Right kidney (tissue), 1 donor: ENCODE measurements at regions not wholly inside any gene's neighbourhood (a gene's known extent, or its start where the extent isn't known, plus 50 kb on each side); places are given as distances from the start of the nearest gene placed in this dataset.

Experiments used
- DNase-seq: peaks from one replicate; pipeline ENCODE4 v3.0.0-alpha.2; 2016

DNA sequence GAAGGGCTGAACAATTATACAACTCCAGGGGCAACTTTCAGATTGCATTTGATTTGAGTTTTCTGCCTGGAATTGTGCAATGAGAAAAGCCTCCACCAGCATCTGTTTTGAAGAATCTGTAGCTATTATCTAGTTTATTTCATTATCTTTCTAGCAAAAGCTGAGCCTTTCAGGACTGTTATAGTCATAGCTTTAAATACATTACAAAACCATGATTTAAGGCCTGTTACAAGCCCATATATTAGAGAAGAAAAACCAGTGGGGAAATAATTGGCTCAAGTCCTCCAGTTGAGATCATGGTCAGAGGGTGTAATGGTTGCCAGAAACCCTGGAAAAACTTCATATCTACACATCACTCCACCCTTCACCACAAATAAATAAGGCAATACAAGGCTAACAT, 676.2 kb downstream of the HDGFL1 start:
- no peak for DNase-seq

DNA sequence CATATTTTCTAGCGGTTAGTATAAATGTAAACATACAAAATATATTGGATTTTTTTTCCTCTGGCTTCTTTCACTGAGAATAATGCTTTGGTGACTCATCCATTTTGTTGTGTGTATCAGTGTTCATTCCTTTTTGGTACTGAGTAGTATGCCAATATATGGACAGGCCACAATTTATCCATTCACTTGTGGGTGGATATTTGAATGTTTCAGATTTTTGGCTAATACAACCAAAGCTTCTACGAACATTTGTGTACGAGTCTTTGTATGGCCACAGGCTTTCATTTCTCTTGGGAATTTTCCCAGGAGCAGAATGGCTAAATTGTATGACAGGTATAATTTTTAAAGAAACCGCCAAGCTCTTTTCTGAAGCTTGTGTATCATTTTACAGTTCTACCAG, 677.5 kb downstream of the HDGFL1 start:
- DNase-seq: no peak

DNA sequence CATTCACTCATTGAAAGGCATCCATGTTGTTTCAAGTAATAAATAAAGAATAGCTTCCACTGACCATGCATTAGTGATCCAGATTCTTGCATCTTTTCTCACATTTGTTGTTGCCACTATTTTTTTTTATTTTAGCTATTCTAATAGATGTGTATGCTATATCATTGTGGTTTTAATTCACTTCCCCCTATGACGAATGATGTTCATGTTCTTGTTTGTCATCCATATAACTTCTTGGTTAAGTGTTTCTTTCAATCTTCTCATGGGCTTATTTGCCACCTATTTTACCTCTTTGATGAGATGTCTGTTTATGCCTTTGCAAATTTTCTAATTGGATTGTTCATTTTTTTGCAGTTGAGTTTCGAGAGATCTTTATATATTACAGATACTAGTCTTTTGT, 681.2 kb downstream of the HDGFL1 start:
- no peak for DNase-seq

DNA sequence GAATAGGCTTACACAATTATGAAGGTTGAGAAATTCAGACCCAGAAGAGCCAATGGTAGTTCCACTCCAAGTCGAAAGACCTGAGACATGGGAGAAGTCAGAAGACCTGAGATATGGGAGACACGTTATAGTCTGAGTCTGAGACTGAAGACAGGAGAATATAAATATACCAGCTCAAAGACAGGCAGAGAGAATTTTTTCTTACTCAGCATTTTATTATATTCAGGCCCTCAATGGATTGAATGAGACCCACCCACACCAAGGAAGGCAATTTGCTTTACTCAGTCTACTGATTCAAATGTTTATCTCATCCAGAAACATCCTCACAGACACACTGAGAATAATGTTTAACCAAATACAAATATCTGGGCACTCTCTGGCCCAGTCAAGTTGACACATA, 693.5 kb downstream of the HDGFL1 start:
- DNase-seq: no peak

DNA sequence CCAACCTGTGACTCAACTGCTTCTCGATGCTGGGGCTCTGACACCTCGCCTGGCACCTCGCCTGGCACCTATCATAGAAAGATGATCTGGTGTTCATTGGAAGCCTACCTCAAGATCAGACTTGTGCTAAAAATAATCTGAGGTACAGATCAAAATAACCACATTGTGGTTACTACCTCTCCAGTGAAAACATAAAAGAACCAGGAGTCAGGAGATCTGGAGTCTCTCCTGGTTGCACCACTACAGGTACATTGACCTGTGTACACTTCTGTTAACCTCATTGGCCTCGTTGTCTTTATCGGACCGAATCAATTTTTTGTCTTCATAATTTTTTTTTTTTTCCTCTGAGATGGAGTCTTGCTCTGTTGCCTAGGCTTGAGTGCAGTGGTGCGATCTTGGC, 695.9 kb downstream of the HDGFL1 start:
- no peak for DNase-seq

DNA sequence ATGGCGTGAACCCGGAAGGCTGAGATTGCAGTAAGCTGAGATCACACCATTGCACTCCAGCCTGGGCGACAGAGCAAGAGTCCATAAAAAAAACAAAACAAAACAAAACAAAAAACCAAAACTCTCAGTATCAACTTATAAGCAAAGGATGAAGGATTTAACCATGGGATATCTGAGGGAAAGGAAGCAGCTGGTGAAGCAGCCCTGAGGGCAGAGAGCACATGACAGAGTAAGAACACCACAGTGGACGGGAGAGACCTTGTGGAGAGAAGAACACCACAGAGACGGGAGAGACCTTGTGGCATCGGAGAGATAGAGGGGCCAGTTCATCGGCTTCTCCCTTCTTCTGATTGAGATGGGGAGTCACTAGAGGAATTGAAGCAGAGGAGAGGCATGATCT, 697.2 kb downstream of the HDGFL1 start:
- DNase-seq: no peak

DNA sequence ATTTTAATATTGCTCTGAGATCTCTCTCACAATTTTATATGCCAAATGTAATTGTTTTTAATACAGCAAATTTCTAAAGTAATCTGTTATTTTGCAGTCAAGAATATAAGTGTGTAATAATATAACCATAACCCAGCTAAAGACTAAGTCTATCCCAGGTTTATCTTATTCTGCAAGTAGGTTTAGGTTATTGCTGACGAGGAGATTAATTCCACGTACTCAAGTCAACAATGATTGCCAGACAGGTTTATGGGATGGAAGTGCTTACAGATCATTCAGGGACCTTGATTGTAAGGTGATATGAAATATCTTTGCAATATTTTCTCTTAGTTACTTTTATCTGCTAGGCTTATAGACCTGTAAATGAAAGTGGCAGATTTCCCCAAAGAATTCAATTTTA, 698.3 kb downstream of the HDGFL1 start:
- DNase-seq: no peak

DNA sequence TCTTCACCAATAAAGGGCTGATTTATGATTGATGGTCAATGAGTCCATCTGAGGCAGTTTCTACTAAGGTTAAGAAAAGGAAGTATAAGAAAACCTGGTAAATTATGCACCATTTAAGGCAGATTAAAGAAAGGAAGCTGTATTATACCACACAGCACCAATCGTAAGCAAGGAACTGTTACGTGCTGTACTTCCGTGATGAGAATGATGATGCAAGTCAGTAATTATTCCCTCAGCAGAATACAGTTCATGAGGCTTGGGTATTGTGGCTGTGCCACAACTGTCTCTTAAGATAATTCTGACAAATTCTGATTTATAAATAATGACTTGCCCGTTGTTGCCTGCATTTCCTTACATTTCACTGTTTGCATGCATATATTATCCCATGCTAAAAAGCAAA, 699.0 kb downstream of the HDGFL1 start:
- DNase-seq: no peak

DNA sequence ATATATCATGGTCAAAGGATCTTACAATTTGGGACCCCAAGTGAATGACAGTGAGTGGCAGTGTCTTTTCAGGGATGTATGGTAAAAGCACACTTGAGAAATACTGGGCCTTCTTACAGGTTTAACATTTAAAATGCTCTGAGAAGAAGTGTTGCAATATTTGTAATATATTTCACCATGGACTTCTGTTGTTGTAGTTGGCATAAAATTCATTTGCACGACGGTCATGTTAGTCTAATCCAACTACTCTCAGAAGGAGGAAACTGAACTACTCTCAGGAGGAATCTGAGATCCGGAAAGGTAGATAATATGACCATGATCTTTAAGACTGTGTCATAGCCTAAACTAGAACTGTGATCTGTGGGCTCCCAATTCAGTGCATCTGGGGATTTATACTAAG, 700.1 kb downstream of the HDGFL1 start:
- no peak for DNase-seq

DNA sequence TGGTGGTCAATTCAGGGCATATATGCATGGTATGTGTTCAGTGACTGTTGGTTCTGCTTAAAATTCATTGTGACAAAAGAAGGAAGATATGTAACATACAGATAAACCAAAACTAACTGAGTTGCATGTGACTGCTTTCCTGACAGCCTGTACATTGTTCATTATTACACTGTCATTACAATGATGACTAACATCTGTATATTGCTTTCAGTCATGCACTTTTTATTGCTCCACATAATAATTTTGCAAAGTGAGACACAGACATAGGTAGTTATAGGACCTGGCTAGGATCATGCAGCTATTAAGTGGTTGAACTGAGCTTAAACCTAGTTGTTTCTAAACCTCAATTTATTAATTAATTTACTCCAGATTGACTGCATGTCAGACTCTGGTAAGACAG, 703.2 kb downstream of the HDGFL1 start:
- DNase-seq: no peak

DNA sequence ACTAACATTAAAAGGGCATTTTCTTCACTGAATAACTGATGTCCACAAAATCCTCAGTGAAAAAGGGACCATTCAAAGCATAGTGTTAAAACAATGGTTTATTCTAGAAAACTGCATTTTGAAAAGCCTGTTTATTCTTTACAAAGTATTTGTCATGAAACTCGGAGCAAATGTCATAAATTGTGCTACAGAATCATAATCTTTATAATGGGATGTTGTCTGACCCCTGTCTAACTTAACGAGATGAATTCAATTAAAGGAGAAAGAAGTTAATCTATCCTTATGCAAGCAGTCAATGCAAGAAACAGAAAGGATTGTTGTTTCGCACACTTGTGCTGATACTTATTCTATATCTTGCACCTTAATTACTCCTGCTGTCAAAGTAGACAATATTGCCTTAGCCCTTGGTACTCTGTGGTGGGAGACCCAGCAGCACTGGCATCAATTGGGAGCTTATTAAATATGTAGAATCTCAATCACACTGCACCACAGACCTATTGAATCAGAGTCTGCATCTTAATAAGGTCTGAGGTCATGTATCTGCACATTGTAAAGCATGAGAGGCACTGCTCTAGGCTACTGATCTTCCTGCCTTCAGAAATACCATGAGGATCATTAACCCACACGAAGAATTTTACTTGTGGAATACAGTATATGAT, 708.3 kb downstream of the HDGFL1 start:
- no peak for DNase-seq

DNA sequence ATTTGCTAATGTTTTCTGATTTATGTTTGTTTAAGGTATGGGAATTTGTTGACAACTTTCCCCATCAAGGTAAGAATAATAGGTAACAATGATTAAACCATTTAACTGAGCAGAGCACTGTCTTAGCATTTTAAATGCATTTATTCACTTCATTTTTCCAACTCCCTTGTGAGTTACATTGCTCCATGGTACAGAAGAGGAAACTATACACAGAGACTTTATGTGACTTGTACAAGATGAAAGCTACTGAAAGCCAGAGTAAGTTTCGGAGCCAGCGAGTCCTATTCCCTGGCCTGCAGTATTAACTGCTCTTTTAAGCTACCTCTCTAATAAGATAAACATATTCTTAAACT, 708.8 kb downstream of the HDGFL1 start:
- no peak for DNase-seq

DNA sequence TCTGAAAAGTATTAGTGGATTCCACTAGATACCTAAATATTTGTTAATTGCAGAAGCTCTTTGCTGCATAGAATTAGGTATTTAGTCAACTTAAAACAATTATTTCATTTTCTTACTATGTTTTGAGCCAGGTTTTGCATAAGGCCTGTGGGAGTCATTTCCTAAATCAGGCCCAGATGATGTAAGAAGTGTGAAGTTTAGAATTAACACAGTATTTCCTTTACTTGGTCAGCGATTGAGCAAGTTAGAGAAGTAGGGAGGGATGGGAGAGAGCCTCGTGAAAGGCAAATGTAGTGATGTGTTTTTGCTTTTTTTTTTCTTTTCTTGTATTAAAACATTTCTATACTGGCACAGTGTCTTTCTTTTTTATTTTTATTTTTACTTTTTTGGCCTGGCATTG, 711.1 kb downstream of the HDGFL1 start:
- no peak for DNase-seq

DNA sequence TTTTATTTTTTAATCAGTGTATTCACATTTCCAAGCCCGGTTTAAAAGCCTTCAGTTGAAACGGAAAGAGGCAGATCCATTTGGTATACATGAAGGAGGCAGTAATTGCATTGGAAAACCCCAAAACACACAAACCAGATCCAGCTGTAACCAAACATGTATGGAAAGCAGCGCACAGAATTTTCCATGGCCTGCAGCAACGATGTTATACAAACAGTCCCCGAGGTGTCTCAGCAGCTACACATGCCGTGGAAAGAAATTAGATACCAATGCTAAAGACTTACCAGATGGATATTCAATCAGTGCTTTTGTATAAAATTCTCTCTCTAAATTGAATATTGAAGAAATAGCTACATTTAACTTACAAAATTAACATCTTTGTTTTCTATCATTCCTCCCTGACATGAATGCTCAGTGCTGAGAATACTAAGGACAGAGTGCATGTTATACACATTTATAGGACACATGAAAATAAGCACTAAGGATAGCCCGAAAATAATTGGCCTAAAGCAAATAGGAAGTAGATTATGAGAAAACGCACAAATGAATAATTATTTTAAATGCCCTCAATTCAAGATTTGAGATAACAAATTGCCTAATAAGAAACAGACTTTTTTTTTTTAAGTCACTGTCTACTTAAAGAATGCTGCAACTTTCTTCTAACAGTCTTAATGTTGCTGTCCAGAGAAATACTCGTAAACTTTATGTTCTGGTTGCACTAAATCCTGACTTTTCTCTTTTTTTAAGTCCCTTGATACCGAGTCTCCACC, 713.1 kb downstream of the HDGFL1 start:
- DNase-seq: no peak

DNA sequence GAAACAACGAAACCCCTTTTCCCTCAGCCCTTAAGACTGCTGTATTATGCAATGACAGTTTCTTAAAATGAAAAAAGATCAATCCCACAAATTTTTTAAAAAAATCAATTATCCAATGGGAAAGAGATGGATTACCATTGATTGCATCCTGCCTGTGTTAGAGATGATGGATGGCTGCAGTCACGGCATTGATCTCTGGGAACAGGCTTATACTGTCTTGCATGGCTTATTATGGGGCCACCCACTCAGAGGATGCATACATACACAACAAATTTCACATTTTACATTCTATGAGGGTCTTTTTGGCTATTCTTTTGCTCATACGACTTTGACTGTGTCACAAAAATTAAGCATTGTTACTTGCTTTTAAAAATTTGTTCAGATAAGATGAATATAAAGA, 724.3 kb downstream of the HDGFL1 start:
- no peak for DNase-seq

DNA sequence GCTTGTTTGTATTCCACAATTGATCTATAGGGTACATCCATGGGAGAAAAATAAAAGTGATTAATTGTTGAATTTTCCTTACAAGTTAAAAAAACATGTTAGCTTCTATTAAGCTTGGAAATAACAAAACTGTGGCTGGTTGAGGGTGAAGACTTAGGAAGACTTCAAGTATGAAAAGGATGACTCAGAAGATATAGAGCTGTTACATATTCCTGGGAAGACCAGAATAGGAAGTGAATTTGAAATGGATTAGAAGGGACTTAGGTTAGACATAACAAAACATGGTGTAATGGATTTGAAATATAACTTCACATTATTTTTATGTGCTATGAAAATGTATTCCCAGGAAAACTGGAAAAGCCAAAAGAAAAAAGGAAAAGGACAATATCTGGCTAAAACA, 732.2 kb downstream of the HDGFL1 start:
- DNase-seq: no peak

DNA sequence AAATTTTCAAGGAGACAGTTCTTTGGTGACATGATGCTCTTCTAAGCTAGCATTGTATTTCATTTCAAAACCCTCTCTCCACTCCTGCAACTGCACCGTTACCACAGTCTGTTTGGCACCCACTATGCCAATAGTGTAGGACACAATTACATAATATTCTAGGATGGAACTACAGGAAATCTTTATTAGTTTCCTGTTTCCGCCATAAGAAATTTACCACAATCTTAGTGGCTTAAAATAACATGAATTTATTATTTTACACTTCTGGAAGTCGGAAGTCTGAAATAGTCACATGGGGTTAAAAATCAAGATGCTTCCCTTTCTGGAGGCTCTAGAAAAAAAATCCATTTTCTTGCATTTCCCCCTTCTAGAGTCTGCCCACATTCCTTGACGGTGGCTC, 733.1 kb downstream of the HDGFL1 start:
- DNase-seq: no peak

DNA sequence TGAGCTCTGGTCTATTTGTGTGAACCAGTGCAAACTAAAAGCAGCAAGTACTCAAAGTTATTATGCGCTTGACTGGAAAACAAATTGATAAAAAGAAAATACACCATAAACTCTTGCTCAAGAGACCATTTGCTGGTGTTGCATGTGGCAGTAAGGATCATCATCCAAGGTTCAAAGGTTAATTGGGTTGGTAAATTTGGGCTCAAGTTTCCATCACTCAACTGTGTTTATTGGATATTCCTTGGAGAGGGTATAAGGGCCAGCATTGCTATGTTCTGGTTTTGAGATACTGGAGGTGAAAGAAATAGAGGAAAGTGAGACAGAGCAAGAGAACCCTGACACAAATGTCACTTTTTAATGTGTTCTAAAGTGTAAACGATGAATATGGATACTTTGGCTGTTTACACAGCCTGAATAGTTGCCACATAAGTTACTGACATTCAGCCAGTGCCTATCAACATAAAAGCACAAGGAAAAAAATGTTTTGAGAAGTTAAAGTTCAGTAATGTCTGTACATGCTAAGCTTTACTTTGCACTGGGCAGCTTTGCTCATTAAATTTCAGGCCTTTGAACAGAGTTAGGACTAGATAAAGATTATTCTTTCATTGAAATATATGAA, 736.1 kb downstream of the HDGFL1 start:
- DNase-seq: no peak

DNA sequence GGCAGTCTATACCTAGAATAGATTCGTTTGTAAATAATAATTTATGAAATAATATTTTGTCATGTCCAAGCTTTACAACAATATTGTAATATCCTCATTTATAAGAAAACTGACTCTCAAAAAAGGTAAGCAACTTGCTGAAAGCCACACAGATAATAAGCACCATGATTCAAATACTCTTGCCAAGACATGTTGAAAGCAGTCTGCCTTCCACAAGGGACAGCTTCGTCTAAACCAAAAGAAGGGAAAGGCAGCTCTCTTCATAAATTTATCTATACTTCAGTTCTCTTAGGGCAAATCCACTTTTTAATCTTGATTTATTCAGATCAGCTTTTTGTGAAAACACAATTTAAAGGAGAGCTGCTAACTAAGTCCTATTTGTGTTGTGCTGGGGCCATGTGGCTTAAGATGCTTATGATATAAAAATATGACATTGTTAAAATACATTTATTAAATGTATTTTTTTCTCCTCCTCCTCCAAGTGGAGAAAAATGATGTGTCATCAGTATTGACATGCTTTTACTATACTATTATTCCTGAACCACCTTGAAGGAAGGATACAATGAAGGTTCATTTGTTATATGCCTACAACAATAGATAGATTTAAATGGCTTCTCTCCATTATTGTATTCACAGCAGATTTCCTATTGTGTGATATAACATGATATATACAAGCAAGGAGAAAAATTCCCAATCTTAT, 737.0 kb downstream of the HDGFL1 start:
- no peak for DNase-seq

DNA sequence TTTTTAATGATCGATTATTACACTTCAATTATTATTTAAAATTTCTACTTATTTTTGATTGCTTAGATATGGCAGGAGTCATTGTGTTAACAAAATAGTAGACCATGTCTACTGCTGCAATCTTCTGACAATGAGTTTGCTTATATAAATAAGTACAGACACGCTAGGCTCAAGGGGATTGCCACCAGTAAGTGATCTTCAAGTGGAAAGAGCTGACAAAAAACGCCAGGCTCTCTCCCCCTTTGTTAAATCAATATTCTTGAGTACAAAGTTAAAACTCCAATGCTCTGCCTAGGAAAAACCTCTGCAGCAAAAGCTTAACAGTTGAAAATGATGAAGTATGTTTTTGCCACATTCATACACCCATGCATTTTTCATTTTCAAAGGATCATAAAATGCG, 738.1 kb downstream of the HDGFL1 start:
- DNase-seq: no peak

DNA sequence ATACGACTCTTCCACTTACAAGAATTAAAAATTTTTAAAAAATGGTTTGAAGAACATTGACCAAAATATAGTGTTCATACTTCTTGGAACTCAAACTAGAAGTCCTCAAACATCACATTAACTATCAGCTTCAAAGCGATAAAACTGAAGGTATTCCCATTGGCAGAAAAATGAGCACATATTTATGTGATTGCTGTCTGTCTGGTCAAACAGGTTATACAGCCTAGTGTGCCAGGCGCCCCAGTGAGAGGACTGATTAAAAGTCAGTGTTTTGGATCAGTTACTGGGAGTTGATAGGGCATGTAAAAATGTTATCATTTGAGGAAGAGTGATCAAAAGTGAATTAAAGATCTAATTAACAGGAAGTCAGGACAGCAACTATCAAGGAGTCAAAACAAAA, 738.8 kb downstream of the HDGFL1 start:
- no peak for DNase-seq

DNA sequence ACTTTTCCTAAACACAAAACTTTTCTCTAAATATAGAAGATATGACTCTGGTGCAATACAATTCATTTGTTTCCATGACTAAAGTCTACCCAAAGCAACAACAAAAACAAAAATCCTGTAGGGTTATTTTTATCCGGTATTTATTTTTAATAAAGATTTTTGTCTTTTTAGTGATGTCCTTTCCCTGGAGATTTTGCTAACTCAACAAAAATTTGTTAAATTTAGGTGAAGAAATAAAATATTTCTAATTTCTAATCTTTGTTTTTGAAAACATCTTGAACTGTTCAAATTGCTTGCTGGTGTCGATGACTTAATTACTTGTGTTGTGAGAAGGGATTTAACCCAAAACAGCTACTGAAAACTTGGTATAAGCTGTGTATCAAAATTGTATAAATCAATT, 741.8 kb downstream of the HDGFL1 start:
- DNase-seq: no peak

DNA sequence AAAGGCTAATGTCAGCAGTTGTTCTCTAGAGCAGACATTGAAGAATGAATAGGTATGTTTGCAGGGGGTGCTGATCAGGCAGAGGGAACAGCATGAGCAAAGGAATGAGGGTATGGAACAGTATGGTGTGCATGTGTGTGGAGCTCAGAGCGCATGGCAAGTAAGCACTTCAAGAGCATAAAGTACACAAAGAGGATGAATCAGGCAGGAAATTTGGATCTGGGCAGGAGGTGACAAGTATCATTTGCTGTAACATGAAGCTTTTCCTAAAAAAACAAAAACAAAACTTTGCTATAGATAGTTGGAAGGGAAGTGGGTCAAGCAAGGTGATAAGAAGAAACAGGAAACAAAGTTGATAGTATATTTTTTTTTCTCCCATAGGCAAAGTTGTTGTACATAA, 746.8 kb downstream of the HDGFL1 start:
- no peak for DNase-seq

DNA sequence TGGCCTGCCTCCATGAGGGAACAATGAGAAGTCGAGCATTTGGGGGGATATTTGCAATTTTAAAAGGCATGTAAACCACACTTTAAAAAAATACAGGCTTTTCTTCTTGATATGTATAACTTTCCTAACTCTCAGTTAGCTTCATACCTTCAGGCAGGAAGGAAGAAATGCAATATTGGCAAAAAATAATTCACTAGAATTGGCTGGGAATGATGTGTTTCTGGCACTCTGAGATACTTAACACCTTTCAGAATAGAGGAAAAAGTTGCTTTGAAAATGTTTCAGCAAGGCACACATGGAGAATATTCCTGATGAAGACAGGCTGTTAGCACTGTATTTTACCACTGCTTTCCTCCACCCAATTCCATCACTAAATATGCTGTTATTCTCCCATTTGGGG, 747.6 kb downstream of the HDGFL1 start:
- no peak for DNase-seq
